Renal cortex interstitium (tissue), 11 donors: ENCODE measurements at regions not wholly inside any gene's neighbourhood (a gene's known extent, or its start where the extent isn't known, plus 50 kb on each side); places are given as distances from the start of the nearest gene placed in this dataset.

Source experiments
- DNase-seq, 11 donors: peaks; one replicate each; pipeline ENCODE4 v3.0.0-alpha.2; 2013; ENCODE audit warnings: low read depth in 9 of 11, low spot score in 4 of 11; ENCODE audit errors: extremely low read depth in 1 of 11

GRCh38 chr4:119729835-119730670 lies 101.4 kb upstream of the PDE5A start:
- peak in 5 of 11 donors; percentile 9 to 42 (median 37) for DNase-seq

- peak in 1 of 11 donors; percentile 19 for DNase-seq
These were observed 100.3 kb upstream of the PDE5A start for GRCh38 chr4:119728692-119729593.

GRCh38 chr4:119728185-119728584 lies 99.6 kb upstream of the PDE5A start:
- no peak for DNase-seq

GRCh38 chr4:119726505-119726904 lies 97.9 kb upstream of the PDE5A start:
- no peak for DNase-seq

- no peak for DNase-seq
These were observed 97.2 kb upstream of the PDE5A start for GRCh38 chr4:119725688-119726330.

- DNase-seq = no peak
These were observed 96.4 kb upstream of the PDE5A start for GRCh38 chr4:119725011-119725410.

- no peak for DNase-seq
These were observed 94.1 kb upstream of the PDE5A start for GRCh38 chr4:119722670-119723069.

- DNase-seq = no peak
These were observed 93.3 kb upstream of the PDE5A start for GRCh38 chr4:119721878-119722277.

- no peak for DNase-seq
These were observed 87.2 kb upstream of the PDE5A start for GRCh38 chr4:119715490-119716445.

- no peak for DNase-seq
These were observed 80.8 kb upstream of the PDE5A start for GRCh38 chr4:119709418-119709817.

- no peak for DNase-seq
These were observed 78.7 kb upstream of the PDE5A start for GRCh38 chr4:119707336-119707735.

GRCh38 chr4:119706804-119707203 lies 78.2 kb upstream of the PDE5A start:
- no peak for DNase-seq

GRCh38 chr4:119697887-119698393 lies 69.3 kb upstream of the PDE5A start:
- no peak for DNase-seq

GRCh38 chr4:119696963-119697362 lies 68.4 kb upstream of the PDE5A start:
- no peak for DNase-seq

GRCh38 chr4:119695216-119695615 lies 66.6 kb upstream of the PDE5A start:
- no peak for DNase-seq

- no peak for DNase-seq
These were observed 64.5 kb upstream of the PDE5A start for GRCh38 chr4:119693126-119693525.

GRCh38 chr4:119692001-119692400 lies 63.4 kb upstream of the PDE5A start:
- DNase-seq = no peak

- no peak for DNase-seq
These were observed 62.3 kb upstream of the PDE5A start for GRCh38 chr4:119690871-119691270.
